MM.1S (cell line): ENCODE measurements at regions not wholly inside any gene's neighbourhood (a gene's known extent, or its start where the extent isn't known, plus 50 kb on each side); places are given as distances from the start of the nearest gene placed in this dataset.

Experiments used
- DNase-seq: peaks from one replicate; pipeline ENCODE4 v3.0.0-alpha.2; 2015
- H2AFZ ChIP-seq: fragments of 300-600 bp; sonication (generic); 2 replicates; pipeline ENCODE4 v1.6.0; 2016; ENCODE audit warnings: antibody characterized with exemption, low read length
- H3F3A ChIP-seq: fragments of 300-600 bp; sonication (generic); 2 replicates; pipeline ENCODE4 v1.6.1; 2016; ENCODE audit warnings: mild to moderate bottlenecking, antibody characterized with exemption, low read length, moderate library complexity, mixed read lengths; ENCODE audit not compliant: insufficient read depth
- H3K27ac ChIP-seq: fragments of 300-600 bp; sonication (generic); 2 replicates; pipeline ENCODE4 v1.5.1; 2016; ENCODE audit warnings: mild to moderate bottlenecking, low read length
- H3K27me3 ChIP-seq: fragments of 300-600 bp; sonication (generic); replicated peaks from 2 replicates; pipeline ENCODE4 v1.6.0; 2016; ENCODE audit warnings: low read length; ENCODE audit not compliant: insufficient read depth
- H3K36me3 ChIP-seq: fragments of 300-600 bp; sonication (generic); replicated peaks from 2 replicates; pipeline ENCODE4 v1.6.1; 2016; ENCODE audit warnings: mild to moderate bottlenecking, low read length, mixed read lengths; ENCODE audit not compliant: insufficient read depth
- H3K4me1 ChIP-seq: fragments of 300-600 bp; sonication (generic); 2 replicates; pipeline ENCODE4 v1.6.1; 2016; ENCODE audit warnings: low read length, mixed read lengths
- H3K4me2 ChIP-seq: fragments of 300-600 bp; sonication (generic); 2 replicates; pipeline ENCODE4 v1.6.0; 2016; ENCODE audit warnings: low read depth, low read length
- H3K4me3 ChIP-seq: fragments of 300-600 bp; sonication (generic); 2 replicates; pipeline ENCODE4 v1.5.1; 2016; ENCODE audit warnings: low read length, mixed read lengths
- H3K79me2 ChIP-seq: fragments of 300-600 bp; sonication (generic); 2 replicates; pipeline ENCODE4 v1.6.1; 2016; ENCODE audit warnings: mixed run types, low read length, mixed read lengths
- H3K9ac ChIP-seq: fragments of 300-600 bp; sonication (generic); 2 replicates; pipeline ENCODE4 v1.6.1; 2016; ENCODE audit warnings: low read length, mixed read lengths
- H3K9me2 ChIP-seq: fragments of 300-600 bp; sonication (generic); replicated peaks from 2 replicates; pipeline ENCODE4 v1.6.1; 2016; ENCODE audit warnings: mild to moderate bottlenecking, low read length, mixed read lengths; ENCODE audit not compliant: insufficient read depth
- H3K9me3 ChIP-seq: fragments of 300-600 bp; sonication (generic); replicated peaks from 2 replicates; pipeline ENCODE4 v1.6.1; 2016; ENCODE audit warnings: mild to moderate bottlenecking, low read length, mixed read lengths; ENCODE audit not compliant: insufficient read depth
- H4K20me1 ChIP-seq: fragments of 300-600 bp; sonication (generic); 2 replicates; pipeline ENCODE4 v1.6.1; 2016; ENCODE audit warnings: mild to moderate bottlenecking, low read length, moderate library complexity, mixed read lengths; ENCODE audit not compliant: insufficient read depth
- EZH2 ChIP-seq: fragments of 300-600 bp; sonication (generic); optimal IDR thresholded peaks from 2 replicates; pipeline ENCODE3; 2017; ENCODE audit warnings: low read depth, mild to moderate bottlenecking, antibody characterized with exemption, low read length, mixed read lengths
- EZH2phosphoT487 ChIP-seq: fragments of 300-600 bp; sonication (generic); IDR thresholded peaks from 2 replicates; pipeline ENCODE4 v1.6.1; 2018; ENCODE audit warnings: antibody characterized with exemption, low read length
- TF ChIP-seq, protein P1 (sequence below): fragments of 300-600 bp; sonication (generic); IDR thresholded peaks from 2 replicates; pipeline ENCODE4 v1.5.1; 2016; ENCODE audit warnings: antibody characterized with exemption, low read length, mixed read lengths

DNA sequence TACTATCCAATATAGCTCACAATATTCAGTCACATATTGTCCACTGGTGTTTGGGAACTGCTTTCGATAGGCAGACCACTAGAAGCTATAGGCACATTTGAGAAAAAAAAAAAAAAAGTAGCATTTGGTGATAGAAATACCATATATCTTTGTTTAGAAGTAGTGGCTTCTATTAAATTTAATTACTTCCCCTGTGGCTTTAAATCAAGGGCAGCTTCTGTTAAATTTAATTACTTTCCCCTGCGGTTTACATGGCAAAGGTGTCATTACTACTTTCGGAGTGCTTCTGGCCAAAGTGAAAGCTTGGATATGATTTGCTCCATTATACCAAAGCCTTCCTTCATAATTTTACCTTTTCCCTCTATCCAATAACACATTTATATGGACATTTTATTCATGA, 229.9 kb downstream of the TTLL7 start:
- no peaks in the 10 kb centered on the region for H3F3A ChIP-seq
- no peak overlapping the region for H3K4me3 ChIP-seq
- no peak overlapping the region for H3K9ac ChIP-seq
- TF ChIP-seq, protein P1, sequence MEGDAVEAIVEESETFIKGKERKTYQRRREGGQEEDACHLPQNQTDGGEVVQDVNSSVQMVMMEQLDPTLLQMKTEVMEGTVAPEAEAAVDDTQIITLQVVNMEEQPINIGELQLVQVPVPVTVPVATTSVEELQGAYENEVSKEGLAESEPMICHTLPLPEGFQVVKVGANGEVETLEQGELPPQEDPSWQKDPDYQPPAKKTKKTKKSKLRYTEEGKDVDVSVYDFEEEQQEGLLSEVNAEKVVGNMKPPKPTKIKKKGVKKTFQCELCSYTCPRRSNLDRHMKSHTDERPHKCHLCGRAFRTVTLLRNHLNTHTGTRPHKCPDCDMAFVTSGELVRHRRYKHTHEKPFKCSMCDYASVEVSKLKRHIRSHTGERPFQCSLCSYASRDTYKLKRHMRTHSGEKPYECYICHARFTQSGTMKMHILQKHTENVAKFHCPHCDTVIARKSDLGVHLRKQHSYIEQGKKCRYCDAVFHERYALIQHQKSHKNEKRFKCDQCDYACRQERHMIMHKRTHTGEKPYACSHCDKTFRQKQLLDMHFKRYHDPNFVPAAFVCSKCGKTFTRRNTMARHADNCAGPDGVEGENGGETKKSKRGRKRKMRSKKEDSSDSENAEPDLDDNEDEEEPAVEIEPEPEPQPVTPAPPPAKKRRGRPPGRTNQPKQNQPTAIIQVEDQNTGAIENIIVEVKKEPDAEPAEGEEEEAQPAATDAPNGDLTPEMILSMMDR, result no peak
- no peak for TF ChIP-seq EZH2
- no peak for TF ChIP-seq EZH2phosphoT487
- H3K9me3 ChIP-seq, result no peaks in the 10 kb centered on the region
- no peaks in the 10 kb centered on the region for H4K20me1 ChIP-seq
- H3K9me2 ChIP-seq, result no peaks in the 10 kb centered on the region
- no peaks in the 10 kb centered on the region for H3K79me2 ChIP-seq
- H3K4me1 ChIP-seq, result no peaks in the 10 kb centered on the region
- no peak overlapping the region for H3K27ac ChIP-seq
- no peaks in the 10 kb centered on the region for H3K27me3 ChIP-seq
- no peaks in the 10 kb centered on the region for H3K36me3 ChIP-seq
- H3K4me2 ChIP-seq, result no peak overlapping the region
- no peak overlapping the region for H2AFZ ChIP-seq
- no peak for DNase-seq

DNA sequence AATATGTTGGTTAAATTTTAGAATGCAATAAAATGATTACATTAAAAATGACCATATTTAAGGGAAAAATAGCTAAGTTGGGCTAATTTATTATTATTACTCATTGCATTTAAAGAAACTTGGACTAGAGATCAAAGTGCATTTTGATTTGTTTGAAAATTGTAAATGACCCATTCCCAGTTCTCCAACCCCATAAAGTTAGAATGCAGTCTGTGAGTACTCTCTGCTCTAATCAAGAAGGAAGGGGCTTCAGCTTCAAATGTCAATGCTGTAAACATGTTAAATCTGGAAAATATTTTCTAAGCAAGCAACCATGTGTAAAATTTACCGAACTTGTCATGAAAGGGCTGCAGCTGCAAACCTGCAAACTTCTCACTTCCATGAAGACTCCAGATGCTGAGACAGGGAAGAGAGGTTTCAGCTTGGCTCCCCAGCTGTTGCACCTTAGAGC, 232.7 kb downstream of the TTLL7 start:
- H2AFZ ChIP-seq, result no peak overlapping the region
- H3K9ac ChIP-seq, result no peak overlapping the region
- H3K4me2 ChIP-seq, result no peak overlapping the region
- no peaks in the 10 kb centered on the region for H3K4me1 ChIP-seq
- H4K20me1 ChIP-seq, result no peaks in the 10 kb centered on the region
- no peak for TF ChIP-seq EZH2
- TF ChIP-seq, protein P1, result no peak
- no peak for TF ChIP-seq EZH2phosphoT487
- no peaks in the 10 kb centered on the region for H3K79me2 ChIP-seq
- no peaks in the 10 kb centered on the region for H3F3A ChIP-seq
- H3K36me3 ChIP-seq, result no peaks in the 10 kb centered on the region
- no peaks in the 10 kb centered on the region for H3K9me2 ChIP-seq
- DNase-seq, result no peak
- no peaks in the 10 kb centered on the region for H3K27me3 ChIP-seq
- H3K4me3 ChIP-seq, result no peak overlapping the region
- no peak overlapping the region for H3K27ac ChIP-seq
- no peaks in the 10 kb centered on the region for H3K9me3 ChIP-seq

DNA sequence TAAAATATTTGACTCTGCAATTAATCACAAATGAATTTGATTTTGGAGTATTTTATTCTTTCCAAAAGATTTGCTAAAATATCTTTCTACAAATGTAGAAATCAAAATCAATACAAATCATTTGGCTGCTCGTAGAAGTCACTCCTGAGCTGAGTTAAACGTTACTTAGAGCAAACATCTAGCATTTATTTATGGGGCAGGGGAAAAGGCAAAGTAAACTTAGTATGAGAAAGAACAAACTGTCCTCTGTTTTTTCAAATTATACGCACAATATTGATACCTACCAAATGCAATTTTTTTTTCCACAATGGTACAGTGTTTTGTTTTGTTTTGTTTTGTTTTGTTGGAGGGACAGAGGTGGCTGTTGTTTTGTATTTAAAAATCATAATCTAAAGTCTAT, 233.8 kb downstream of the TTLL7 start:
- Histone ChIP-seq H3K79me2 (no peaks in the 10 kb centered on the region), H3K4me2 (no peak overlapping the region), H3K27ac (no peak overlapping the region), H3F3A (no peaks in the 10 kb centered on the region), H3K4me3 (no peak overlapping the region), H3K27me3 (no peaks in the 10 kb centered on the region), H3K9me2 (no peaks in the 10 kb centered on the region), H3K9me3 (no peaks in the 10 kb centered on the region), H4K20me1 (no peaks in the 10 kb centered on the region), H3K36me3 (no peaks in the 10 kb centered on the region), H3K9ac (no peak overlapping the region), H2AFZ (no peak overlapping the region), H3K4me1 (no peaks in the 10 kb centered on the region)
- no peak for TF ChIP-seq EZH2phosphoT487
- TF ChIP-seq, protein P1, result no peak
- TF ChIP-seq EZH2, result no peak
- no peak for DNase-seq
